Adrenal gland (tissue), 9 donors: ENCODE measurements at regions not wholly inside any gene's neighbourhood (a gene's known extent, or its start where the extent isn't known, plus 50 kb on each side); places are given as distances from the start of the nearest gene placed in this dataset.
A peak's percentile ranks its signal among the peaks of the same experiment; 100 is the strongest.

ENCODE experiments used
- DNase-seq, 7 donors: peaks; one replicate each; pipeline ENCODE4 v3.0.0-alpha.2; 2019 to 2020
- H3K27ac ChIP-seq, 5 donors: fragments of 200-600 bp; sonication (generic) in 4 of 5; 1 replicate in 3 of 5; 2 replicates in 2 of 5; pipeline versions ENCODE4 v1.5.1 to v1.8.0; 2016 to 2020; ENCODE audit warnings: mild to moderate bottlenecking in 1 of 5
- H3K27me3 ChIP-seq: fragments of 200-600 bp; 2 replicates; pipeline ENCODE4 v1.8.0; 2021
- H3K36me3 ChIP-seq, 2 donors: fragments of 200-600 bp; replicated peaks in 1 of 2; 1 replicate in 1 of 2; 2 replicates in 1 of 2; pipeline versions ENCODE4 v1.5.1 to v1.8.0; 2018 to 2022
- H3K4me1 ChIP-seq, 2 donors: fragments of 200-600 bp; replicated peaks in 1 of 2; 1 replicate in 1 of 2; 2 replicates in 1 of 2; pipeline versions ENCODE4 v1.5.1 to v1.8.0; 2018 to 2021
- H3K4me3 ChIP-seq, 4 donors: fragments of 200-600 bp; sonication (generic) in 3 of 4; one replicate each; pipeline ENCODE4 v1.5.1; 2016 to 2018
- H3K9me3 ChIP-seq, 3 donors: fragments of 200-600 bp; sonication (generic) in 1 of 3; replicated peaks in 1 of 3; 1 replicate in 2 of 3; 2 replicates in 1 of 3; pipeline versions ENCODE4 v1.5.1 to v1.8.0; 2016 to 2021
- CTCF ChIP-seq, 6 experiments: fragments of 450-650 bp in 4 of 6; fragments of 200-600 bp in 2 of 6; sonication (generic) in 1 of 6; IDR thresholded peaks; 1 replicate in 5 of 6; 2 replicates in 1 of 6; pipeline versions ENCODE4 v1.5.1 to v1.8.0; 2016 to 2021; ENCODE audit warnings: antibody characterized with exemption in 6 of 6, mild to moderate bottlenecking in 2 of 6, moderate library complexity in 1 of 6
- POLR2A ChIP-seq, 2 donors: fragments of 450-650 bp; IDR thresholded peaks; one replicate each; pipeline ENCODE4 v1.6.1; 2017; ENCODE audit warnings: antibody characterized with exemption in 2 of 2, mild to moderate bottlenecking in 2 of 2, moderate library complexity in 1 of 2
- WGBS, 4 donors: extraction: QIAGEN DNeasy Blood & Tissue Kit in 2 of 4; methylation state at CpG; one replicate each; pipeline versions ENCODE4 v1.1.5 to v1.1.7; 2013 to 2017; 5-methylcytosine and 5-hydroxymethylcytosine counted together
- intact Hi-C, 2 donors: fragments of 100-400 bp; cut with DNase I; formaldehyde crosslinking; loops; one replicate each; pipeline versions ENCODE4 v1.14.1 to v1.15.0; 2022 to 2023
- small RNA-seq, 2 donors: library from RNA; depleted of rRNA; stranded (forward); fragments of <200 nt; gene quantifications; one replicate each; pipeline ENCODE3, GENCODE V24; 2016
- donor health status: healthy with polysubstance abuse.
- donor health status: Bipolar disorder and iron deficiency.
- donor health status: DM: yes; HTN: yes; CAD: no.
- donor health status: DM: no; HTN: no; CAD: no.
- donor health status: DM: no; HTN: no; CAD: no.

GRCh38 chr10:32112055-32112454 is 55.8 kb upstream of the KIF5B start:
- Histone ChIP-seq H3K4me3 (no peak overlapping the region), H3K9me3 (no peaks in the 10 kb centered on the region), H3K27me3 (no peaks in the 10 kb centered on the region), H3K4me1 (no peaks in the 10 kb centered on the region), H3K27ac (no peak overlapping the region), H3K36me3 (no peaks in the 10 kb centered on the region)
- 17 to 45% (median 42%) methylated on average over 3 of the region's 3 CpGs for WGBS, 4 donors
- intact Hi-C loops, result no loop called here
- TF ChIP-seq CTCF (IDR thresholded peaks at IDR 0.05), result no peak
- no peak for TF ChIP-seq POLR2A (IDR thresholded peaks at IDR 0.05)
- DNase-seq, result peak in 4 of 7 donors; percentile 25 to 55 (median 28)

- 61 to 88% (median 82%) methylated on average over 3 of the region's 3 CpGs for WGBS, 4 donors
- no peak overlapping the region for H3K27ac ChIP-seq
- H3K4me3 ChIP-seq, result no peak overlapping the region
- no peaks in the 10 kb centered on the region for H3K9me3 ChIP-seq
- no peak for TF ChIP-seq POLR2A (IDR thresholded peaks at IDR 0.05)
- no peak for TF ChIP-seq CTCF (IDR thresholded peaks at IDR 0.05)
- no peak for DNase-seq
- H3K36me3 ChIP-seq, result no peaks in the 10 kb centered on the region
- intact Hi-C loops, result no loop called here
- H3K27me3 ChIP-seq, result no peaks in the 10 kb centered on the region
- H3K4me1 ChIP-seq, result no peaks in the 10 kb centered on the region
Measured at GRCh38 chr10:32111585-32111984, 55.4 kb upstream of the KIF5B start.

GRCh38 chr10:32110790-32111189 is 54.6 kb upstream of the KIF5B start:
- intact Hi-C loops, result no loop called here
- DNase-seq, result no peak
- Histone ChIP-seq H3K27ac (no peak overlapping the region), H3K4me1 (no peaks in the 10 kb centered on the region), H3K4me3 (no peak overlapping the region), H3K27me3 (no peaks in the 10 kb centered on the region), H3K36me3 (no peaks in the 10 kb centered on the region), H3K9me3 (no peaks in the 10 kb centered on the region)
- 89 to 94% (median 91%) methylated on average over 6 to 7 of the region's 7 CpGs for WGBS, 4 donors
- TF ChIP-seq CTCF (IDR thresholded peaks at IDR 0.05) (no peak), POLR2A (IDR thresholded peaks at IDR 0.05) (no peak)

- TF ChIP-seq POLR2A (IDR thresholded peaks at IDR 0.05) (no peak), CTCF (IDR thresholded peaks at IDR 0.05) (no peak)
- DNase-seq, result no peak
- WGBS, 4 donors, result 90 to 95% (median 92%) methylated on average over 9 to 24 of the region's 24 CpGs
Measured at GRCh38 chr10:32109603-32110002, 53.4 kb upstream of the KIF5B start.

More at GRCh38 chr10:32109603-32110002, 53.4 kb upstream of the KIF5B start:
- Histone ChIP-seq H3K27ac (no peak overlapping the region), H3K36me3 (no peaks in the 10 kb centered on the region), H3K4me3 (no peak overlapping the region), H3K4me1 (peaks cover 0 to 3% of the 10 kb centered on the region in 2 donors), H3K27me3 (no peaks in the 10 kb centered on the region), H3K9me3 (no peaks in the 10 kb centered on the region)
- intact Hi-C loops, result no loop called here

Small RNAs in the stretch of these regions (small RNA-seq; reads per million reads assigned to genes)
- gene AL161932.1 (0 reads per million in 2 donors), gene RNU7-22P (0 reads per million in 2 donors)
